Hematopoietic multipotent progenitor cell treated with erythropoietin and hydrocortisone succinate and interleukin-3 and kit ligand, for 17 days (in vitro differentiated cells): ENCODE measurements at regions not wholly inside any gene's neighbourhood (a gene's known extent, or its start where the extent isn't known, plus 50 kb on each side); places are given as distances from the start of the nearest gene placed in this dataset.
"Not testable (repeated sequence)": the region's sequence is repeated elsewhere in the genome, so short reads cannot be mapped to it uniquely, and the experiment has no call there.

Experiments used
- DNase-seq: peaks from one replicate; pipeline ENCODE4 v3.0.0-alpha.2; 2015; ENCODE audit warnings: low spot score

DNA sequence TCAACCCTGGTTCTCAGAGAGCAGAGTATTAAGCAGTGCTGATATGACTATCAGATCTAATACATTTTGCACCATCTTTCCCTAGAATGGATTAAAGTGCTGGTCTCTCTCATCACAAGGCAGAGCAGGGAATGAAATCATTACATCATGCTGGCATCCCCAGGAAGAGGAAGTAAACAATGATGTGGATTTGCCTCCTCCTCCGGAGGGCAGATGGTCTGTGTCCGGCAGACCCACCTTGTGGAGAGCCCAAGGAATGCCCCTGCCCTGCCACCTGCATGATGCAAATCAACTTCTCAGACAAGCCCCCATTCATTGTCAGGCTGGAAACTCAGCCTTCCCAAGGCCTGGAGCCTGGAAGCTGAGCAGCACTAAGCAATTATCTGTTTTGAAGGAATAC, 1149.1 kb downstream of the VRK1 start:
- DNase-seq = no peak

DNA sequence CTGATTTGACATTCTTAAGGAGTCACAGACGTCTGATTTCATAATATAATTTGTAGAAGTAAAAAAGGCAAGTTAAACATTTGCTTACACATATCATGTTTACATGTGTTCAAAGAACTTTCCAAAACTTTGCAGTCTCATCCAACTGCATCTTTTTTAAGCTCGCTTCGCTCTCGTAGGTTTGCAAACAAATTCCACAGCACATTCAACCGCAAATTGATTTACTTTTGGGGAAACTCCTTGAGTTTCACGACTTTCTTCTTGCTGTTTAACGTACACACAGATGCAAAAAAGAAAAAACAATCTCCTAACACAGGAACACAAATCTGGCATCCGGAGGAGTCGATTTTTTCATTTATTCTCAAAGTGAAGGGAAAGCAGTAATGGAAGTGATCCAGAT, 1149.5 kb downstream of the VRK1 start:
- DNase-seq = no peak

DNA sequence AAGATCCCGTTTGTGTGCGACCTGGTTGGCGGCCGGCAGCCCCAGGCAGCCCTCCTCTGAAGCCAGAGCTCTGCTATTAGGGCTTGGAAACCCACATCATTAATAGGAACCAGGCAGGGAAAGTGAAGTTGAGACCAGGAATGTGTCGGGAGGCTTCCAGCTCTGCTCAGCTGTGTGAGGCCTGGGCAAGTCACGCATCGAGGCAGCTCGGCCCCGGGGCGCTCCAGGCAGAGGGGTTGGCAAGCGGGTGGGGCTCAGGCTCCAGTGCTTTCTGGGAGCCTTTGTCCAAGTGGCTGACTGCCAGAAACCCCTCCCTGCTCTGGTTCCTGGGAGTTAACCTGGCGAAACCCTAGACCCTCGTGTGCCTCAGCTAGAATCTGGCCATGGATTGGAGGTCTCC, 1151.7 kb downstream of the VRK1 start:
- no peak for DNase-seq

DNA sequence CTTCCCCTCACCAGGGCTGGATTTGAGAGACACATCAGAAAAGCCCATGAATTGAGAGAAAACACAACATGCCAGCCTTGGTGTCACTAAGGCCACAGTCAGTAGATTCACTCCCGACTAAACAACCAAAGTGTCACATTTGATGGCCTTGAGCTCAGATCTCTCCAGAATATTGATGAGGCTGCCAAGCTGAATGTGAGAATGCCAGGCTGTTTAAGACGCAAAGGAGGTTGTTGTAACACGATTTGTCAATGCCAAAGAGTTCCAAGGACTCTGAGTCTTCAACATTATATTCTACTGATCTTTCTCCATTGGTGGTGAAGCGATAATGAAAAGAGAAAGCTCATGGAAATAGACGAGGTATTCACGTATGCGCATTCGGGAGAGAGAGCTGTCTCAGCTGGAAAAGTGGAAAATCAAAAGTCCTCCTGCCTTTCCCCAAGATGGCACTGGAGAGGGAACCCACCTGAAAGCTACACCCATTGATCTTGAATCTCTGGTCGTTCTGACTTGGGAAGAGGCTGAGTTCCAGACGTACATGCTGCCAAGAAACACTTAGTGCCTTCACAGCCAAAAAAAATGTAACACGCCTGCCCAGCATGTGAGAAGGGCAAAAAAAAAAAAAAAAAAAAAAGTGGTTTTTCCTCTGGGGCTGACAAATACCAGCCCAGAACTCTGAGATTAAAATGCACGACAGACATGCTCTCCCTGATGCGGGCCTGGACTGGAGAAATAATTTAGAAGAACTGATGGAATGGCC, 1159.6 kb downstream of the VRK1 start:
- no peak for DNase-seq

DNA sequence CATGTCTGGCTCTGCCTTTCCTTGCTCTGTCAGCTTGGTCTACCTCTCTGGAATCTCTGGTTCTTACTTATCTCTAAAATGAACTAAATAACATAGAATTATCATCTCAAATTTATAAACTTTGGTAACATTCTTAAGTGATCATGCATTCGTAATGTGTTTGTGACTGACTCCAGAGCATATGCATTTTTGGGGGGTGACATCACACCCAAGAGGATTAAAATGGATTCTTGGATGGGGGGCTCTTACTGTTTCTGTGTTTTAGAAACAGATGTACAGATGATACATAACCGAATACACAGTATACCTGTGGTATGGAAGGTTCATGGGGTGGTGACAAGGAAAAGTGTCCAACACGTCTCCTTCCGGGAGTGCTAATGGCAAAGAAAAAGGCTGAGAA, 1162.1 kb downstream of the VRK1 start:
- DNase-seq = no peak

DNA sequence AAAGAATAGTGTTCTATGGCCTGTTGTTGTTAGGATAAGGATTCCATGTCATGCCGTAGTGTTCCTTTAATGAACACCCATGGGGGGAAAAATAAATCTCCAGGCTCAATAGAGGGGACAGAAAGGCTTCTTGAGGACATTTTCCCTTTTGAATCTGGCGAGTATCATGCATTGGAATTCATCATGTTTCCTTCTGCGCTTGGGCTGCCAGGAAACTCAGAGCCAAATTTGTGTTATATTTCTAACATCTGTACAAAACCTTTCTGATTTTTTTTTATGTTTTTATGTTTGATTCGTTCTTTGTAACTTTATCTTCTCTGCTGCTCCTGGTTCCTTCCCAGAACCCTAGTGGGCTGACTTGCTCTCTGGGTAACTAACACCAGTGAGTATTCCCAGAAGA, 1163.3 kb downstream of the VRK1 start:
- no peak for DNase-seq

DNA sequence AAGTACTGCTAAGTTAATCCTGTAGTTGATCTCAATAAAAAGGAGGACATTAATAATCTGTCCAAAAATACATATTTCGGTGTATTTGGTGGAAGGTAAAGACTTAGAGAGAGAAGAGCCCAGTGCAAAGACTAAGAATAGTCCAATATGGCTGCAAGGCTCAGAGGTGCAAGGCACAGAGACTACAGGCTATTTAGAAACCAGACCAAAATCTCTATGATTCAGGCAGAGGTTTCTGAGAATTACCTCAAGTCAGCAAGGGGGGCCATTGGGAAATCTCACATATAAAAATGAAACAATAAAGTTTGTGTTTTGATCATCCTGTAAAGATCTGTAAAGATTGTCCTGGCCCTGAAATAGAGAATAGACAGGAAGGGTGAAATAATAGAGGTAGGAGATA, 1173.0 kb downstream of the VRK1 start:
- no peak for DNase-seq

DNA sequence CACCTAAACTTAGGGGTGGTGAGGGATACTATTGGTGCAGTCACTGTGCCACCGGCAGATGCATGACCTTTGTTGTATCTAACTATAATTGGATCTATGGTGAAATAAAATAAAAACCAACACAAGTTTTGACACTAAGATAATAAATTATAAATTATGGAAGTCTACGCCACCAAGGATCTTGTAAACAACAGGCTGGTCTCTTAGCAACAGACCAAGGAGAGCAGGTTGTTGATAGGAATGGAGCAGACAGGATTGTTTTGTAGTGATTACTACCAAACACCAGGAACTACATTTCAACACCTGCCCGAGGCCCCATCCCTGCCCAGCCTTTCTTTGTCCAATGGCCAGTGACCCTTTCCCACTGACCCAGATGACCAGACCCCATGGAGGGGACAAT, 1178.0 kb downstream of the VRK1 start:
- DNase-seq = no peak

DNA sequence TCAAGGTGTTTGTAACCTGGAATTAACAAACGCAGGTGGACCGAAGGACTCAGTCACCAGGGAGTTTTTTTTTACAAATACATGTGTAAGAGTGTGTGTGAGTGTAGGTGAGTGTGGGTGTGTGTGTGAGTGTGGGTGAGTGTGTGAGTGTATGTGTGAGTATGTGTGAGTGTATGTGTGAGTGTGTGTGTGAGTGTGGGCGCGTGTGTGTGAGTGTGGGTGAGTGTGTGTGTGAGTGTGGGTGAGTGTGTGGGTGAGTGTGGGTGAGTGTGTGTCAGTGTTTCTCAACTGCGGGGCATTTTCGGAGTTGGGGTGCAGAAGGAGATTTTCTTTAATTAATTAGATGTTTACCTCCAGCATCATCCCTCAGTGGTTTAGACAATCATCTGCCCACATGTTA, 1178.8 kb downstream of the VRK1 start:
- DNase-seq = no peak

DNA sequence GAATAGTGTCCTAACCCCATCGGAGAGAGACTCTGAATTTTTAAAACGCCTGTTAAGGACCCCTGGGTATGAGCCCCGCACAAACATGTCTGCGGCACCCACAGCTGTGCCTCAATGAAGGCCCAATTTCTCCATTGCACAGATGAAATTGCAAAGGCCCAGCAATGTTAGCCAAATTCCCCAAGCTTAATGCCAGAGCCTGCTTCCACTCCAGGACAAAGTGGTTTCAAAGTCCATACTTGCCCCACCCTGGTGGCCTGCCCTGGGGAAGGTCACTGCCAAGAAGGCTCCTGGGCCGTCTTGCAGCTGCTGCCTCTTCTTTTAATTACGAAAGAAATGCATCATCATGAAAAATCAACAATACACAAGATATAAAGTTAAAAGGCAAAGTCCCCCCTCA, 1179.7 kb downstream of the VRK1 start:
- no peak for DNase-seq

DNA sequence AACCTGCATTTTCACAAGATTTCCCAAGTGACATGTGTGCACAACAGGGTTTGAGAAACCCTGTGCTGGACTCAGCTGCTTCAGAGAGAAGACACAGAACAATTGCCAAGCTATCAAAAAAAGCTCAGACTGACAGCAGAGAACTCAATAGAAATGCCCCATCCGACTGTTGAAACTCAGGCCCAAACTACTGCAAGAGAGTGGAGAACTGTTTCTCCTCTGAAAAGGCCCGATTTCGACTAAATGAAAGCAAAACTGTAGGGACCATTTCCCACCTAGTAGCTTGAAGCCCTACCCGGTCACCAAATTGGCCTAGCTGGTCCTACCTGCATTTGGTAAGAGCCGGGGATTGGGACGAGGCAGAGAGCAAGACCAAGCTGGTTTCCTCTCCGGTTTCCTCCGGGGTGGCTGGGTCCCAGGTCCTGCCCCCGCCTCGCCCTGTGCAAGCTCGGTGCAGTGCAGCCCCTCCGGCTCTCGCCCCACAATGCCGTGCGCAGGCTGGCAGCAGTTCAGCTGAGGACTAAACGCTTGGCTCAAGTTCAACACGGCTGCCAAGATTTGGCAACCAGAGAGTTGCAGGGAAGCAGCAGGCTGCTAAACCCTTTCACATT, 1180.6 kb downstream of the VRK1 start:
- DNase-seq = no peak

DNA sequence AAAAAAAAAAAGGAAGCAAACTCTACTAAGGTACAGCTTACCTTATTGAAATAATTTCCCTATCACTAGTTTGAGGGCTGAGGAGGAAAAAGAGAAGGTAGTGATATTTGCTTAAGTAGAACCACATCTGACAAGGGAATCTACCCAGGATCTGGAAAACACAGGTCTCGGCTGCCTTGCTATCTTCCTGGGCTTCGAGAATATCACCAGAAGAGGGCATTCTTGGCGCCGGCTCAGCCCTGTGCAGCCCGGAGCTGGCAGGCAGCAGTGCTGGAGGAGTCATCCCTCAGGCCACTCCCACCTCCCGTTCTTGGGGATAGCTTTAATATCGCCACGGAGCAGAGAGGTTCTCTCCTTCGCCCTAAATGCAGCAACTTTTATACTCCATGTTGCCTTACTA, 1181.2 kb downstream of the VRK1 start:
- no peak for DNase-seq

DNA sequence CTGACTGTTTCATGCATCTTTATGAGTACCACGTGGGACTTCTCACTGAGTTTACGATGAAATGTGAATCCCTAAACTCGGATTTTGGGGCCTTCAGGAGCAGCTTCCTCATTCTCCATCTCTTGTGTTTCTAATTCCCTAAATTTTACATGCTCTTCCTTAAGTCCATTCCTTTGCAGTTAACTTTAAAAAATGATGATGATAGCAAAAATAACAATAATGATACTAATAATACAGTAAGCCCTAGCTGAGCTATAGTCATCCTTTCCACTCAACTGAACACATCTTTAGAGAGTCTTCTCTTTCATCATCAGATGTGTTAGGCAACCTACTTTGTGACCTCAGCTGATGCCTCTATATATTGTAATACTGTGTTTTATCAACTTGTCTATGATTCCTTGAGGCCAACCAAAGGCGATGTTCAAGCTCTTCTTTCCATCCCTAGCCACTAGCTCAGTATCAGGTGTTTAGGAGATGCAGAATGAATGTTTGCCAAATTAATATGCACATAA, 1196.4 kb downstream of the VRK1 start:
- DNase-seq = no peak

DNA sequence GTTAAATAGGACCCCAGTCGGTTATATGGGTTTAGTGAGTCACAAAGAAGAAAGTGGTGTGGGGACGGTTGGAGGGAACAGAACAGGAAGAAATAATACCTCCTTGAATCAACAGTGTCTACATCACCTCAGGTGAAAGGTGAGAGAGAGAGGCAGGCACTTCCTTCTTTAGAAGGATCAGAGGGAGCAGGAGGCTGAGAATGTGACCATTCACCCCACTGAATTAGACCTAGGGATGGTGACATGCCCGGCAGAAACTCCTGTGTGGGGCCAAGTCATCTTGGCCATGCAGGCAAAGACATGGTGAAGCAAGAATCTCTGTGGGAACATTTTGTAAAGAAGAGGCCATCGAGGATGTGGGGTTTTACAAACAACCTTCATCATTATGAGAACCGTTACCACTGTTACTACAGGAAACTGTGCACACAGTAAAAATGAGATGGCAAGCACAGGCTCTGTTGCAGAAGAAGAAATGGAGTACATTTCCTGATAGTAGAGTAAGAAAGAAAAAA, 1196.9 kb downstream of the VRK1 start:
- no peak for DNase-seq

DNA sequence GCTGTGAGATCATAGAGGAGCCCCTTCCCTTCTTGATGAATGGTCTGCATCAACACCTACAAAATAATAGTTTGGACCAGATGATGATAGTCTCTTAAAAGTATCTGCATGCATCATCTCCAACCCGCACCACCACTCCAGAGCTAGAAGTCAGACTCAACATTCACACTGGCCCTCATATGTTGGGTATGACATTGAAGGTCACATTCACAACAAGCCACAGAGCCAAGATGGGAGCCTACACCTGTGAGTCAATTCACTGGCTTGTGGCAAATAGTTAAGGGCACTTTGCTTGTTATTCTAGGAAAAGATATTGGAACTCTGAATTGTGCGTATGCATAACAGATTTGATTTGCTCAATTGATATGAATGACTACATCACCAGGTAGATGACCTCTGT, 1197.9 kb downstream of the VRK1 start:
- DNase-seq = no peak

DNA sequence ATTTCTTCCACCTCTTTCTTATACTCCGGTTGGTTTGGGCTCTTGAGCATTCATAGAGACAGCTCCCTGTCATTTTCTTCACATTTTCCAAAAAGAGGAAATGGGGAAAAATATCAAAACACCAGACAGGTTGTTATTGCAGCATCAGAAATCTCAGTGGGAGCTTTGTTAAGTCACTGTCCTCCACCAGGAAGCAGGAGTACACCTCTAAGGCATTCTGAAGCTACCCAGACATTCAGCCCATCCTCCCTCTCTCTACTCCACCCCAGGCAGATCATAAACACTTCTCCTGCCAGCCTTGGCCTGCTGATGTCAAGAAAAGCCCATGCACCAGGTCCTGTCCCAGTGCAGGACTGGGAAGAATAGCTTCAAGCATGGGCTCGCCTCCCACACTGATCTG, 1198.3 kb downstream of the VRK1 start:
- DNase-seq = no peak

DNA sequence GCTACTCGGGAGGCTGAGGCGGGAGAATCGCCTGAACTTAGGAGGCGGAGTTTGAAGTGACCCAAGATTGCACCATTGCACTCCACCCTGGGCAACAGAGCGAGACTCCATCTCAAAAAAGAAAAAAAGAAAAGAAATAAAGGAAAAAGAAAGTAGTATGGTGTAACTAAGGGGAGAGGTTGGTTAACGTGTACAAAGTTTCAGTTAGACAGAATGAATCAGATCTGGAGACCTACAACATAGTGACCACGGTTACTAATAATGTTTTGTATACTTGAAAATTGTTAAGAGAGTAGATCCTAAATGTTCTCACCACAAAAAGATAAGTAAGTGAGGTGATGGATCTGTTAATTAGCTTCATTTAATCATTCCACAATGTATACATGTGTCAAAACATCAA, 1208.8 kb downstream of the VRK1 start:
- no peak for DNase-seq

DNA sequence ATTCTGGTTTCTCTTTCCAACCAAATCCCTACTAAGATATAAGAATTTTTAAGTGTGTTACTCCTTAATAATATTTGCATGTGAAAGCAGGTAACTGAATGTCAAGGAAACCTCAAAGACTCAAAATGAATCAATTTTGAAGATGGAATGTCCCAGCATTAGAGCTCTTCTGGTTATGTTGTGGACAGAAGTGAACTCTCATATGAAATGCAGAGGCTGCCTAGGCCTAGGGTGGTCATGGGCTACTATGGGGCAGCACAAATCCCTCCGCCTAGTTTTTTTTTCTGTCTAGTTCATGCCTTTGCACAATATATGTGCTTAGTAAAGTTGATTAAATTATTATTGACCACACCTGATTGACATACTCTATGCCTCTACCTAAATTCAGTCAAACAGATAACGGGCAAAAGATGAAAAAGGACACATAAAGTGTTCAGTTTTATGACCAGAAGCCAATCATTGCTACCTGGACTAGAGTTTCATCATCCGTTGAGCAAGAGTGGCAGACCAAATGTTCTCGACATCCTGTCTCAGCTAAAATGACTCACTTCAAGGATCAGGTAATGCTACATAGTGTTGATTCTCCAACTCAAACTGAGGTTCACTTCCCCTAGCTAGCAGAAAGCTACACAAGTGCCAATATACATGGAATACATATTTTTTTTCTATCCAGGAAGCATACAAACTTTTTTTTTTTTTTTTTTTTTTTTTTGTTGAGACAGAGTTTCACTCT, 1211.4 kb downstream of the VRK1 start:
- no peak for DNase-seq

DNA sequence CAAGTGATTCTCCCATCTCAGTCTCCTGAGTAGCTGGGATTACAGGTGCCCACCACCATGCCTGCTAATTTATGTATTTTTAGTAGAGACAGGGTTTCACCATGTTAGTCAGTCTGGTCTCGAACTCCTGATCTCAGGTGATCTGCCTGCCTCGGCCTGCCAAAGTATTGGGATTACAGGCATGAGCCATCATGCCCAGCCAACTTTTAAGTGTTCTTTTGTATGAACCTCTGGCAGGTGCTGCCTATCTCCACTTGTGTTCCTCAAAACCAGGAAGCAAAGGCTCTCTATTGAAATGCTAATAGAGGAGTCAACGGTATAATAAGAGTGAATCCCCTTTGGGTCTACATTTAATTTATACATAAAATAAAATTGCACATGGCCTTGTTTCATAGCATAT, 1212.0 kb downstream of the VRK1 start:
- not testable (repeated sequence) for DNase-seq

DNA sequence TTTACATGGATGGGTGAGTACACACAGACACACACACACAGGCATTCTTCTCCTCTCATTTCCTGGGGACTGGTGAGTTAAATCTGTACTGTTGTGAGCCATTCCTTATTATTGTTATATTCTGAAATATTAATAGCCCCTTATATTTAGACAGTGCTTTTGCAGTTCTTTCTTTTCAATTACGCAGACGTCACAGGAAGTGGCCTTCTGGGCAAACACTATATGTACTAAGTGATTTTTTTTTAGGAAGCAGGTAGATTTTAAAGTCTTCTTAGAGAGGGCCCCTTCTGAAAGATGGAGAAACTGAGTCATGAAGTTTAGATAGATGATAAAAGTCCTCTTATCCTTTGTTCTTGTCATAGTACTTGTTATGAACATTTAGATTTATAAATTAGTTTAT, 1213.6 kb downstream of the VRK1 start:
- DNase-seq = no peak

DNA sequence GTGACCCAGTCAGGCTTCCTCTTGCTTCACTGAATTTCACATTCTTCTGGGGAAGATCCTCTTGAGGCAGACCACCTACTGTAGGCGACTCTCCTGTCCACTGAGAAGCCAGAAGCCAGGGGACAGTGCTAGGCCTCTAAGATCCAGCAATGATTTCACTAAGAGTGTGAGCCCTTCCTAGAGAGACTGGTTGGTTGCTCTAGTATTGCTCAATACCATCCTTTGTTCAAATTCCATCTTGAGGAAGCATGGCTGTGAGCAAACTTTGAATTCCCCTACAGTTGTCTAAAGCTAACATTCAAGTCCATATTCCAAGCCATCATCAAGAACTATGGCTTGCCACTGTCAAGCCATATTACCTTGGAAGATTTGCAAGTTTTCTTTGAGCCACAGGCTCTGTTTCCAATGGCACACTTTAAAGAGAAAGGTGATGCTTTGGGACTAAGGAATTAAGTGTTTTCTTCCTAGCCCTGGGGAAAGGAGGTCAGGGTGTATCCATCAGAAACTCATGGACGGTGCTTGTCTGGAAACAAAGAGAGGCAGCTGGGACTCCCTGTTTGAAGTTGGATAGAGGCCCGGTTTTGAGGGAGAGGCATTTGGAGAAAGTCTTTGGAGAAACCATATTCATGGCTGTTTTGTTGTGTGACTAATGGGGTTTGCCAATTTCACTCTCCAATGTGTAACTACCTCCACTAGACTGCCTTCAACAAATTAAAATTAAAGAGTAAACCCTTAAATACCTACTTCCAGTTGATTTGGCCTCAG, 1217.9 kb downstream of the VRK1 start:
- DNase-seq = no peak

DNA sequence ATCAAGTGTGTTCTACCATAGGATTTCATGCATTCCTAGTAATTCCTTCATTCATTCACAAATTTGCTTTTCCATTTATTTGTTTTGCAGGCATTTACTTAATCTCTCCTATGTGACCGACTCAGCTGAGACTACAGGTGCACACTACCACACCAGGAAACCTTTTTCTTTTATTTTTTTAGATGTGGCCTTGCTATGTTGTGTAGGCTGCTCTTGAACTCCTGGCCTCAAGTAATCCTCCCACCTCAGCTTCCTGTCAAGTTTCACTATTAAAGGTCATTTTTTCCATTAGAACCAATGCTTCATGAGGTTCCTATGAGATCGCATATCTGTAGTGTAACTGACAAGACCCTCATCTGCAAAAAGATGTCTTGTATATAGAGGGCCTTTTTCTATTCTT, 1218.7 kb downstream of the VRK1 start:
- no peak for DNase-seq
